Lower lobe of right lung (tissue), 2 donors: ENCODE measurements at regions not wholly inside any gene's neighbourhood (a gene's known extent, or its start where the extent isn't known, plus 50 kb on each side); places are given as distances from the start of the nearest gene placed in this dataset.

ENCODE experiments used
- ATAC-seq, 2 donors: fragments of 200-7000 bp; cut with Tn5 transposase; one replicate each; pipeline ENCODE4 v1.9.1; 2020 to 2022; ENCODE audit warnings: mild to moderate bottlenecking in 2 of 2, moderate library complexity in 2 of 2
- DNase-seq: peaks from one replicate; pipeline ENCODE4 v3.0.0-alpha.2; 2020
- H3K27ac ChIP-seq: fragments of 200-600 bp; one replicate; pipeline ENCODE4 v1.8.0; 2022
- H3K27me3 ChIP-seq: fragments of 200-600 bp; one replicate; pipeline ENCODE4 v1.8.0; 2022; ENCODE audit warnings: low read depth
- H3K36me3 ChIP-seq: fragments of 200-600 bp; one replicate; pipeline ENCODE4 v1.8.0; 2022; ENCODE audit warnings: mild to moderate bottlenecking
- H3K4me1 ChIP-seq: fragments of 200-600 bp; one replicate; pipeline ENCODE4 v1.8.0; 2022
- H3K4me3 ChIP-seq: fragments of 200-600 bp; one replicate; pipeline ENCODE4 v1.8.0; 2022; ENCODE audit warnings: mild to moderate bottlenecking
- H3K9me3 ChIP-seq: fragments of 200-600 bp; one replicate; pipeline ENCODE4 v1.8.0; 2022
- intact Hi-C: fragments of 100-400 bp; cut with DNase I; formaldehyde crosslinking; loops from one replicate; pipeline ENCODE4 v1.11.0; 2022
- TF ChIP-seq, protein P1 (sequence below): fragments of 200-600 bp; IDR thresholded peaks from one replicate; pipeline ENCODE4 v1.8.0; 2022; ENCODE audit warnings: antibody characterized with exemption, mild to moderate bottlenecking
- donor health status: DM: no; HTN: yes; CAD: no; lungs with severe emphysema.

DNA sequence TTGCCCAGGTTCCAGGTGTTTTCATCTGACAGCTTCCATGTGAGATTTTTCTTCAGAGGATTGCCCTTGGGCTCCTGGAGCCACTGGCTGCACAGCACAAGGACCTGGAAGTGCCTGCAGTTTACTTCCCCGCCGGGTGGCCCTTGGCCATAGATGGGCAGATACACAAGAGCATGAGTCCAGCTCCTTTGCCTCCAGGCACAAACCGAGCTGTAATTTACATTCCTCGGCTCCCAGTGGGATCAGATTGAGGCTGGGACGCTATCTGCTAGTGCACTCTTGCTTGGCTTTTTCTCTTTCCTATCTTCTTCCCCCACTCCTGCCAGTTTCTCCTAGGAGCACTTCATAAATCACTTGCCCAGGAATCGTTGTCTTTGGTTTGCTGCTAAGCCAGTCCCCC, 85.4 kb upstream of the RALY start:
- H3K9me3 ChIP-seq, result no peaks in the 10 kb centered on the region
- intact Hi-C loops, result no loop called here
- H3K4me1 ChIP-seq, result peaks cover 30% of the 10 kb centered on the region
- ATAC-seq (no peak), DNase-seq (no peak)
- no peaks in the 10 kb centered on the region for H3K27me3 ChIP-seq
- no peak overlapping the region for H3K27ac ChIP-seq
- TF ChIP-seq, protein P1, sequence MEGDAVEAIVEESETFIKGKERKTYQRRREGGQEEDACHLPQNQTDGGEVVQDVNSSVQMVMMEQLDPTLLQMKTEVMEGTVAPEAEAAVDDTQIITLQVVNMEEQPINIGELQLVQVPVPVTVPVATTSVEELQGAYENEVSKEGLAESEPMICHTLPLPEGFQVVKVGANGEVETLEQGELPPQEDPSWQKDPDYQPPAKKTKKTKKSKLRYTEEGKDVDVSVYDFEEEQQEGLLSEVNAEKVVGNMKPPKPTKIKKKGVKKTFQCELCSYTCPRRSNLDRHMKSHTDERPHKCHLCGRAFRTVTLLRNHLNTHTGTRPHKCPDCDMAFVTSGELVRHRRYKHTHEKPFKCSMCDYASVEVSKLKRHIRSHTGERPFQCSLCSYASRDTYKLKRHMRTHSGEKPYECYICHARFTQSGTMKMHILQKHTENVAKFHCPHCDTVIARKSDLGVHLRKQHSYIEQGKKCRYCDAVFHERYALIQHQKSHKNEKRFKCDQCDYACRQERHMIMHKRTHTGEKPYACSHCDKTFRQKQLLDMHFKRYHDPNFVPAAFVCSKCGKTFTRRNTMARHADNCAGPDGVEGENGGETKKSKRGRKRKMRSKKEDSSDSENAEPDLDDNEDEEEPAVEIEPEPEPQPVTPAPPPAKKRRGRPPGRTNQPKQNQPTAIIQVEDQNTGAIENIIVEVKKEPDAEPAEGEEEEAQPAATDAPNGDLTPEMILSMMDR, result no peak
- H3K4me3 ChIP-seq, result no peak overlapping the region
- no peaks in the 10 kb centered on the region for H3K36me3 ChIP-seq

DNA sequence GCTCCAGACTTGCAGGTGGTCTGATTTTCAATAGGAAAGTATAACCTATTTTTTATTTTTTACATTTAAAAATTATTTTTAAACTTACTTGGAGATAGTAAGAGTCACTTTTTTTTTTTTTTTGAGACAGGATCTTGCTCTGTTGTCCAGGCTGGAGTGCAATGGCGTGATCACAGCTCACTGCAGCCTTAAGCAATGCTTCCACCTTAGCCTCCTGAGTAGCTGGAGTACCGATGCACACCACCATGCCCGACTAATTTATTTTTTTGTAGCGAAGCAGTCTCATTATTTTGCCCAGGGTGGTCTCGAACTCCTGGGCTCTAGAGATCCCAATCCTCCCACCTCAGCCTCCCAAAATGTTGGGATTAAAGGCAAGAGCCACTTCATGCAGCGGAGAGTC, 84.8 kb upstream of the RALY start:
- intact Hi-C loops, result no loop called here
- Histone ChIP-seq H3K4me1 (peaks cover 30% of the 10 kb centered on the region), H3K9me3 (no peaks in the 10 kb centered on the region), H3K27ac (peak overlapping the region; percentile 64), H3K27me3 (no peaks in the 10 kb centered on the region), H3K36me3 (no peaks in the 10 kb centered on the region), H3K4me3 (no peak overlapping the region)
- DNase-seq (no peak), ATAC-seq (no peak)
- TF ChIP-seq, protein P1, result no peak

DNA sequence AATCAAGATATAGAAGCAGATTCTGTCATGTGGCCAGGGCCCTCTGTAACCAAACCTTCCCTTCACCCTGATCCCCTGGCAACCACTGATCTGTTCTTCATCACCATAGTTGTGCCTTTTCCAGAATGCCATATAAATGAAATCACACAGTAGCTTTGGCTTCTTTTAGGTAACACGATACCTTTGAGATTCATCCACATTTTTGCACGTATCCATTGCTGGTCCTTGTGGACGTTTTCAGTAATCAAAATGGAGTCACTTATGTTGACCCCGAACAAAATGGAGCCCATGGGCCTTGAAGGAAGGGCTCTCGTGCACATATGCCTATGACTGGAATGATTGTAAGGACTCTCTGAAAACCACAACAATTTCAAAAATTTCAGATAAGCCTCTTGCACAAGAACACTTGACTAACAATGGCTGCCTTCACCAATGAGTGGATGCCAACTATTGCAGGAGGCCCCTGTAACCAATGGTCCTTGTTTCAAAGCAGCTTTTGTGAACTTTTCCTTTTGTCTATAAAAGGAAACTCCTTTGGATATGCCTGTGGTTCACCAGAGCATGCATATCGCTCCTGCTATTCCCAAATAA, 84.3 kb upstream of the RALY start:
- H3K27me3 ChIP-seq, result no peaks in the 10 kb centered on the region
- intact Hi-C loops, result no loop called here
- no peak overlapping the region for H3K4me3 ChIP-seq
- peaks cover 30% of the 10 kb centered on the region for H3K4me1 ChIP-seq
- H3K36me3 ChIP-seq, result no peaks in the 10 kb centered on the region
- ATAC-seq, result peak; percentile 91 to 93
- DNase-seq, result no peak
- TF ChIP-seq, protein P1, result no peak
- H3K27ac ChIP-seq, result peak overlapping the region; percentile 64
- no peaks in the 10 kb centered on the region for H3K9me3 ChIP-seq

DNA sequence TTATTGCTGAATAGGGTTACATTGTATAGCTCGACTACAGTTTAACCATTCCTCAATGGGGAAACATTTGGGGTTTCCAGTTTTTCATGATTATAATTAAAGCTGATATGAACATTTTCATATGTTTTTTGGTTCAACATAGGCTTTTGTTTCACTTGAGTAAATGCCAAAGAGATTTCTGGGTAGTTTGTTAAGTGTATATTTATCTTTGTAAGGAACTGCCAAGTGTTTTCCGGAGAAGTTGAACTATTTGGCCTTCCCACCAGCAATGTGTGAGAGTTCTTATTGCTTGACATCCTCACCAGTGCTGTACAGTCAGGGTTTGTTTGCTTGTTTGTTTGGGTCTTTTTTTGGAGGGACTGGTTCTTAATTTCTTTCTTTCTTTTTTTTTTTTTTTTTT, 83.7 kb upstream of the RALY start:
- intact Hi-C loops, result no loop called here
- ATAC-seq, result peak; percentile 70 to 87

DNA sequence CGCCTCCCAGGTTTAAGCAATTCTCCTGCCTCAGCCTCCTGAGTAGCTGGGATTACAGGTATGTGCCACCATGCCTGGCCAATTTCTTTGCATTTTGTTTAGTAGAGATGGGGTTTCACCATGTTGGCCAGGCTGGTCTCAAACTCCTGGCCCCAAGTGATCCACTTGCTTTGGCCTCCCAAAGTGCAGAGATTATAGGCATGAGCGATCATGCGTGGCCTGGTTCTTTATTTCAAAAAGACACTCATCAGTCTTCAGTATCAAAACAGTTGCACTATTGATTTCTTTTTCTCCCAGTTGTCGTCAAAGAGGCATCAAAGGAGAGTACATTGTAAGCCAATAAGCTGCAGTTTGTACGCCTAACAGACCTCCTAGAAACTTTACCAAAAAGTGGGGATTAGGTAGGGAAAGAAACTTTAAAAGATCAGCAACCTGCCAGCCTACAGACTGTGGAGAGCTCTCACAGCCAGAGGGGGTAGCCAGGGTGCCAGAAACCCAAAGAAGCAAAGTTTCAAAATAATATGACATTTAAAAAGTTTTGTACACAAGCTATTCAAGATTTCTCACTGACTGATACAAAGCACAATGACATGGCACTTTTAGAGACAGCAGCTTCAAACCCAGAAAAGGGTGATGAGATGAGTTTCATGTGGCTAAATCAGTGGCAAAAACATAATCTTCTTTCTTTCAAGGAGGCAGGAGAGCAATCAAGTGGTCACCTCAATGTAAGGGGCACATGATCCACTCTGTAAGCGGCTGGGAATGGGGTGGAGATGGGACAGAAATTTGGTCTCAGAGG, 83.0 kb upstream of the RALY start:
- no peak overlapping the region for H3K4me3 ChIP-seq
- TF ChIP-seq, protein P1, result no peak
- H3K4me1 ChIP-seq, result peaks cover 30% of the 10 kb centered on the region
- intact Hi-C loops, result no loop called here
- DNase-seq, result no peak
- no peaks in the 10 kb centered on the region for H3K36me3 ChIP-seq
- H3K27me3 ChIP-seq, result no peaks in the 10 kb centered on the region
- no peaks in the 10 kb centered on the region for H3K9me3 ChIP-seq
- ATAC-seq, result peak in 1 of 2 donors; percentile 2
- peak overlapping the region; percentile 64 for H3K27ac ChIP-seq

More for the DNA sequence above, 83.7 kb upstream of the RALY start:
- no peak for DNase-seq
- no peaks in the 10 kb centered on the region for H3K27me3 ChIP-seq
- H3K27ac ChIP-seq, result peak overlapping the region; percentile 64
- H3K36me3 ChIP-seq, result no peaks in the 10 kb centered on the region
- TF ChIP-seq, protein P1, result no peak
- no peaks in the 10 kb centered on the region for H3K9me3 ChIP-seq
- H3K4me1 ChIP-seq, result peaks cover 30% of the 10 kb centered on the region
- H3K4me3 ChIP-seq, result no peak overlapping the region
